ENCODE measurements at regions not wholly inside any gene's neighbourhood (a gene's known extent, or its start where the extent isn't known, plus 50 kb on each side); places are given as distances from the start of the nearest gene placed in this dataset.

GRCh38 chr4:79185526-79186045 is 140.3 kb downstream of the NAA11 start:
- Histone ChIP-seq H3K4me1 (replicated peaks in 1 of 2) (no peaks in the 10 kb centered on the region), H3K9me3 (replicated peaks in 1 of 3) (no peaks in the 10 kb centered on the region), H3K4me3 (no peak overlapping the region), H3K27ac (no peak overlapping the region), H3K36me3 (replicated peaks in 1 of 2) (no peaks in the 10 kb centered on the region), H3K27me3 (no peaks in the 10 kb centered on the region)
- TF ChIP-seq CTCF (IDR thresholded peaks at IDR 0.05) (no peak), POLR2A (IDR thresholded peaks at IDR 0.05) (no peak)
- no peak for DNase-seq
- intact Hi-C loops (cut with DNase I) = no loop called here
- WGBS, 4 donors = 39 to 57% (median 46%) methylated on average over 3 of the region's 3 CpGs

GRCh38 chr4:79184476-79184875 is 141.4 kb downstream of the NAA11 start:
- Histone ChIP-seq H3K4me3 (no peak overlapping the region), H3K27me3 (no peaks in the 10 kb centered on the region), H3K36me3 (replicated peaks in 1 of 2) (no peaks in the 10 kb centered on the region), H3K9me3 (replicated peaks in 1 of 3) (no peaks in the 10 kb centered on the region), H3K4me1 (replicated peaks in 1 of 2) (no peaks in the 10 kb centered on the region), H3K27ac (no peak overlapping the region)
- intact Hi-C loops (cut with DNase I) = no loop called here
- 47 to 61% (median 50%) methylated on average over 4 of the region's 4 CpGs for WGBS, 4 donors
- TF ChIP-seq POLR2A (IDR thresholded peaks at IDR 0.05) = no peak
- no peak for TF ChIP-seq CTCF (IDR thresholded peaks at IDR 0.05)
- DNase-seq = no peak

- no peak overlapping the region for H3K4me3 ChIP-seq
- no peaks in the 10 kb centered on the region for H3K36me3 ChIP-seq (replicated peaks in 1 of 2)
- TF ChIP-seq POLR2A (IDR thresholded peaks at IDR 0.05) (no peak), CTCF (IDR thresholded peaks at IDR 0.05) (no peak)
- 57 to 72% (median 60%) methylated on average over 3 of the region's 3 CpGs for WGBS, 4 donors
- no peaks in the 10 kb centered on the region for H3K4me1 ChIP-seq (replicated peaks in 1 of 2)
- no peaks in the 10 kb centered on the region for H3K9me3 ChIP-seq (replicated peaks in 1 of 3)
- H3K27ac ChIP-seq = no peak overlapping the region
- no peak for DNase-seq
- intact Hi-C loops (cut with DNase I) = no loop called here
- H3K27me3 ChIP-seq = no peaks in the 10 kb centered on the region
Measured at GRCh38 chr4:79182209-79182608, 143.7 kb downstream of the NAA11 start.

GRCh38 chr4:79181190-79181589 is 144.7 kb downstream of the NAA11 start:
- no peak for DNase-seq
- H3K4me1 ChIP-seq (replicated peaks in 1 of 2) = no peaks in the 10 kb centered on the region
- no peak overlapping the region for H3K4me3 ChIP-seq
- H3K27ac ChIP-seq = no peak overlapping the region
- intact Hi-C loops (cut with DNase I) = no loop called here
- no peaks in the 10 kb centered on the region for H3K9me3 ChIP-seq (replicated peaks in 1 of 3)
- WGBS, 4 donors = 82 to 89% (median 86%) methylated on average over 7 of the region's 7 CpGs
- no peaks in the 10 kb centered on the region for H3K36me3 ChIP-seq (replicated peaks in 1 of 2)
- TF ChIP-seq CTCF (IDR thresholded peaks at IDR 0.05) = no peak
- no peak for TF ChIP-seq POLR2A (IDR thresholded peaks at IDR 0.05)
- H3K27me3 ChIP-seq = no peaks in the 10 kb centered on the region
